ENCODE measurements at regions not wholly inside any gene's neighbourhood (a gene's known extent, or its start where the extent isn't known, plus 50 kb on each side); places are given as distances from the start of the nearest gene placed in this dataset.

DNA sequence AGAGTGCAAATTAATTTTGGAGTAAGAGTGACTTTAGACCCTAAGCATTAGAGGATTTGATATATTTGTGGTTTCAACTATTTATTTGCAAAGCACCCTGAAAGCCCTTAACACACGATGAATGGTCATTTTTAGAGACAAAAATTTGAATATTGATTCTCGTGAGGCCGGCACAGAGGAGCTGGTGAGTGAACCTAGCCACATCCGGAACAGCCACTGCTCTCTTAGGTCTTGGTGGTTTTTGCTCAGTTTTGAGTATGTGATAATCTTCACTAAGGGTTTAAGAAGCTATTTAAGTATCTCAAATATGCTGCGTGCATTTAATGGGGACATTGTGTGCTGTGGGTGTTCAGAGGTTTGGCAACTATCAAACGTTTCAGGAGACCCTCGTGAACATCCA, 204.8 kb downstream of the TSN start:
- no peaks in the 10 kb centered on the region for H3K9me2 ChIP-seq (replicated peaks; ENCODE audit: control insufficient read depth, low read length)
- no peaks in the 10 kb centered on the region for H3K9me3 ChIP-seq (ENCODE audit: control insufficient read depth, insufficient read depth, low read length)
- H3K27me3 ChIP-seq (ENCODE audit: control insufficient read depth, low read length): 0 out of 2 replicates have a peak, but pooled peaks cover 3% of the 10 kb centered on the region
- no peak overlapping the region for H3K4me3 ChIP-seq (ENCODE audit: low read length)
- no peak overlapping the region for H3K4me2 ChIP-seq (ENCODE audit: low read length)
- TF ChIP-seq, protein P1, sequence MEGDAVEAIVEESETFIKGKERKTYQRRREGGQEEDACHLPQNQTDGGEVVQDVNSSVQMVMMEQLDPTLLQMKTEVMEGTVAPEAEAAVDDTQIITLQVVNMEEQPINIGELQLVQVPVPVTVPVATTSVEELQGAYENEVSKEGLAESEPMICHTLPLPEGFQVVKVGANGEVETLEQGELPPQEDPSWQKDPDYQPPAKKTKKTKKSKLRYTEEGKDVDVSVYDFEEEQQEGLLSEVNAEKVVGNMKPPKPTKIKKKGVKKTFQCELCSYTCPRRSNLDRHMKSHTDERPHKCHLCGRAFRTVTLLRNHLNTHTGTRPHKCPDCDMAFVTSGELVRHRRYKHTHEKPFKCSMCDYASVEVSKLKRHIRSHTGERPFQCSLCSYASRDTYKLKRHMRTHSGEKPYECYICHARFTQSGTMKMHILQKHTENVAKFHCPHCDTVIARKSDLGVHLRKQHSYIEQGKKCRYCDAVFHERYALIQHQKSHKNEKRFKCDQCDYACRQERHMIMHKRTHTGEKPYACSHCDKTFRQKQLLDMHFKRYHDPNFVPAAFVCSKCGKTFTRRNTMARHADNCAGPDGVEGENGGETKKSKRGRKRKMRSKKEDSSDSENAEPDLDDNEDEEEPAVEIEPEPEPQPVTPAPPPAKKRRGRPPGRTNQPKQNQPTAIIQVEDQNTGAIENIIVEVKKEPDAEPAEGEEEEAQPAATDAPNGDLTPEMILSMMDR (IDR thresholded peaks at IDR 0.05; ENCODE audit: low read depth, low read length, poor library complexity, severe bottlenecking): no peak
- no peak for TF ChIP-seq EZH2phosphoT487 (IDR thresholded peaks at IDR 0.05; ENCODE audit: borderline replicate concordance, low read length)
- H3K27ac ChIP-seq (ENCODE audit: low read depth, low read length): no peak overlapping the region
- no peaks in the 10 kb centered on the region for H3K79me2 ChIP-seq (ENCODE audit: control insufficient read depth, low read length)
- no peaks in the 10 kb centered on the region for H4K20me1 ChIP-seq (ENCODE audit: control insufficient read depth, insufficient read depth, low read depth, low read length)
- no peaks in the 10 kb centered on the region for H3F3A ChIP-seq (ENCODE audit: control insufficient read depth, insufficient read depth)
- H3K4me1 ChIP-seq (ENCODE audit: control insufficient read depth, low read length): no peaks in the 10 kb centered on the region
- H3K36me3 ChIP-seq (ENCODE audit: control insufficient read depth, low read length): no peaks in the 10 kb centered on the region

DNA sequence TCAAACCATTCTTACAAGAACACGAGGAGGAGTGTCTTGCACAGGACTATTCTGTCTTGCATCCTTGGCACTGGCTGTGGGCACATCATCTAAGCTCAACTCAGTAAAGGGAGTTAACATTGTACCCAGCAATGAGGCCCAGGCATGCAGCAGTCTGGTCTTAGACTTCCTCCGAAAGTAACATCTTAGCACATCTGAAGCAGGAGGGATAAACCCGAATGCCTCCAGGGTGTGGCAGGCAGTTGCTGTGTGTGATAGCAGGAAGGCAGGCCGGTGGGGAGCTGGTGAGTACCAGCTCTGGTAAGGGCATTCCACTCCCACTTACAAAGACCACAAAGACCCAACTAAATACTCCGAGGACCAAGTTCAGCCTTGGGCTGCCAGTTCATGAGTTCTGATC, 206.3 kb downstream of the TSN start:
- Histone ChIP-seq H3K27ac (ENCODE audit: low read depth, low read length) (no peak overlapping the region), H4K20me1 (ENCODE audit: control insufficient read depth, insufficient read depth, low read depth, low read length) (no peaks in the 10 kb centered on the region), H3K9me3 (ENCODE audit: control insufficient read depth, insufficient read depth, low read length) (no peaks in the 10 kb centered on the region), H3K9me2 (replicated peaks; ENCODE audit: control insufficient read depth, low read length) (no peaks in the 10 kb centered on the region), H3K27me3 (ENCODE audit: control insufficient read depth, low read length) (0 out of 2 replicates have a peak, but pooled peaks cover 3% of the 10 kb centered on the region), H3K4me1 (ENCODE audit: control insufficient read depth, low read length) (no peaks in the 10 kb centered on the region), H3K4me3 (ENCODE audit: low read length) (no peak overlapping the region), H3F3A (ENCODE audit: control insufficient read depth, insufficient read depth) (no peaks in the 10 kb centered on the region), H3K79me2 (ENCODE audit: control insufficient read depth, low read length) (no peaks in the 10 kb centered on the region), H3K36me3 (ENCODE audit: control insufficient read depth, low read length) (no peaks in the 10 kb centered on the region), H3K4me2 (ENCODE audit: low read length) (no peak overlapping the region)
- TF ChIP-seq EZH2phosphoT487 (IDR thresholded peaks at IDR 0.05; ENCODE audit: borderline replicate concordance, low read length): no peak
- TF ChIP-seq, protein P1 (IDR thresholded peaks at IDR 0.05; ENCODE audit: low read depth, low read length, poor library complexity, severe bottlenecking): no peak

DNA sequence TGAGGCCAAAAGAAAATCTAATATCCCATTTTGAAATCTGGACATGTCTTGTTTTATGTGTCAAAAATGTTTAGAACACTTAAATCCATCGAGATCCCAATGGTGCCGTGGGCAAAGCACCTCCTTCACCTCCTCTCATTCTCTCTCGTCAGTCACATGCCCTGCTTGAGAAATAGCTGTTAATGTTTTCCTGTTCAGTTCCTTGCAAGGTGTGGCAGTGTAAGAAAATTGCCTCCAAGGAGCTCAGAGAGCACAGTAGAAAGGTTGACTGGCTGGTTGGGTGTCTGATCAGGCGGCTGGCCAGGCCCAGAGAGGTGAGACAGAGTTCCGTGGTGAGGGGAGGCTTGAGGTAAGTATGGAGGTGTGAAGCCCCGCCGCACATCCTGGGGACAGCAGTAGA, 210.2 kb downstream of the TSN start:
- Histone ChIP-seq H3K4me1 (ENCODE audit: control insufficient read depth, low read length) (no peaks in the 10 kb centered on the region), H3K4me2 (ENCODE audit: low read length) (no peak overlapping the region), H3K79me2 (ENCODE audit: control insufficient read depth, low read length) (no peaks in the 10 kb centered on the region), H3K36me3 (ENCODE audit: control insufficient read depth, low read length) (no peaks in the 10 kb centered on the region), H3K27me3 (ENCODE audit: control insufficient read depth, low read length) (peaks cover 3% of the 10 kb centered on the region), H4K20me1 (ENCODE audit: control insufficient read depth, insufficient read depth, low read depth, low read length) (no peaks in the 10 kb centered on the region), H3F3A (ENCODE audit: control insufficient read depth, insufficient read depth) (no peaks in the 10 kb centered on the region), H3K27ac (ENCODE audit: low read depth, low read length) (no peak overlapping the region), H3K9me2 (replicated peaks; ENCODE audit: control insufficient read depth, low read length) (no peaks in the 10 kb centered on the region), H3K4me3 (ENCODE audit: low read length) (no peak overlapping the region), H3K9me3 (ENCODE audit: control insufficient read depth, insufficient read depth, low read length) (no peaks in the 10 kb centered on the region)
- TF ChIP-seq EZH2phosphoT487 (IDR thresholded peaks at IDR 0.05; ENCODE audit: borderline replicate concordance, low read length): no peak
- TF ChIP-seq, protein P1 (IDR thresholded peaks at IDR 0.05; ENCODE audit: low read depth, low read length, poor library complexity, severe bottlenecking): no peak

DNA sequence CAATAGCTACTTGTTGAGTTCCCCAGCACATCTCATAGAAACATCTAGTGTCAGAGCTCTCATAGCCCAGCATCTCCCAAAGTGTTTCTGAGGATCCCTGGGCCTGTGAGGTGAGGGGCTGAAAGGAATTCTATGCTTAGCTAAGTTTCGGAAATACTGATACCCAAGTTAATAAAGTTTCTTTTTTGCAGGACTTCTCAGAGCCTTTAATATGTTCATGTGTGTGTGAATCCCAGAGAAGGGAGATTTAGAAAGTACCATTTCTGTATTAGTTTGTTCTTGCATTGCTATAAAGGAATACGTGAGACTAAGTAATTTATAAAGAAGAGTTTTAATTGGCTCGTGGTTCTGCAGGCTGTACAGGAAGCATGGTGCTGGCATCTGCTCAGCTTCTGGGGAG, 211.2 kb downstream of the TSN start:
- no peak for TF ChIP-seq EZH2phosphoT487 (IDR thresholded peaks at IDR 0.05; ENCODE audit: borderline replicate concordance, low read length)
- TF ChIP-seq, protein P1 (IDR thresholded peaks at IDR 0.05; ENCODE audit: low read depth, low read length, poor library complexity, severe bottlenecking): no peak
- H3K9me3 ChIP-seq (ENCODE audit: control insufficient read depth, insufficient read depth, low read length): no peaks in the 10 kb centered on the region
- H3K27me3 ChIP-seq (ENCODE audit: control insufficient read depth, low read length): peaks cover 3% of the 10 kb centered on the region
- H3K4me3 ChIP-seq (ENCODE audit: low read length): no peak overlapping the region
- no peaks in the 10 kb centered on the region for H3K79me2 ChIP-seq (ENCODE audit: control insufficient read depth, low read length)
- H3K4me1 ChIP-seq (ENCODE audit: control insufficient read depth, low read length): no peaks in the 10 kb centered on the region
- H3F3A ChIP-seq (ENCODE audit: control insufficient read depth, insufficient read depth): no peaks in the 10 kb centered on the region
- no peaks in the 10 kb centered on the region for H3K36me3 ChIP-seq (ENCODE audit: control insufficient read depth, low read length)
- H4K20me1 ChIP-seq (ENCODE audit: control insufficient read depth, insufficient read depth, low read depth, low read length): no peaks in the 10 kb centered on the region
- no peak overlapping the region for H3K4me2 ChIP-seq (ENCODE audit: low read length)
- H3K9me2 ChIP-seq (replicated peaks; ENCODE audit: control insufficient read depth, low read length): no peaks in the 10 kb centered on the region
- H3K27ac ChIP-seq (ENCODE audit: low read depth, low read length): no peak overlapping the region
